SK-N-SH (cell line): ENCODE measurements at regions not wholly inside any gene's neighbourhood (a gene's known extent, or its start where the extent isn't known, plus 50 kb on each side); places are given as distances from the start of the nearest gene placed in this dataset.

Experiments used
- CTCF ChIA-PET: fragments of 300-600, 350-600 bp; formaldehyde crosslinking; extraction: SDS; loops from one replicate; lab custom pipeline; 2021; lab: Yijun Ruan, JAX
- POLR2A ChIA-PET: fragments of 350-600 bp; sonication (Branson Sonifier 250); formaldehyde crosslinking; extraction: SDS; loops from one replicate; lab custom pipeline; 2020; ENCODE audit warnings: antibody characterized with exemption, inconsistent platforms; lab: Yijun Ruan, JAX
- DNase-seq: peaks from one replicate; pipeline ENCODE4 v3.0.0; 2012
- H2AFZ ChIP-seq: fragments of 200-600 bp; sonication (generic); 2 replicates; pipeline ENCODE4 v1.8.1; 2016; ENCODE audit warnings: antibody characterized with exemption, mild to moderate bottlenecking, low read depth
- H3F3A ChIP-seq: fragments of 200-600 bp; sonication (generic); replicated peaks from 2 replicates; pipeline ENCODE3; 2016; ENCODE audit warnings: antibody characterized with exemption, mild to moderate bottlenecking; ENCODE audit not compliant: insufficient read depth
- H3K27ac ChIP-seq, 2 experiments: fragments of 200-500 bp in 1 of 2; fragments of 200-600 bp in 1 of 2; sonication (Bioruptor generic) in 1 of 2; sonication (generic), shearing (Covaris generic) in 1 of 2; 2 replicates each; pipeline versions ENCODE4 v1.5.1 to v1.6.1; 2014 to 2016; ENCODE audit warnings: low read depth in 2 of 2, inconsistent platforms in 1 of 2, low read length in 1 of 2, mild to moderate bottlenecking in 1 of 2, mixed read lengths in 1 of 2
- H3K27me3 ChIP-seq: fragments of 200-600 bp; sonication (generic), shearing (Covaris generic); 2 replicates; pipeline ENCODE4 v1.6.1; 2016; ENCODE audit warnings: mixed run types; ENCODE audit not compliant: insufficient read depth
- H3K36me3 ChIP-seq, 2 experiments: fragments of 200-500 bp in 1 of 2; fragments of 200-600 bp in 1 of 2; sonication (Bioruptor generic) in 1 of 2; sonication (generic) in 1 of 2; replicated peaks in 1 of 2; 2 replicates each; pipeline versions ENCODE3 to v1.5.1; 2014 to 2016; ENCODE audit warnings: low read length in 1 of 2, mild to moderate bottlenecking in 1 of 2; ENCODE audit not compliant: insufficient read depth in 2 of 2, control insufficient read depth in 1 of 2
- H3K4me1 ChIP-seq, 2 experiments: fragments of 200-500 bp in 1 of 2; fragments of 200-600 bp in 1 of 2; sonication (Bioruptor generic) in 1 of 2; sonication (generic), shearing (Covaris generic) in 1 of 2; 2 replicates each; pipeline versions ENCODE4 v1.5.1 to v1.6.1; 2014 to 2016; ENCODE audit warnings: low read depth in 1 of 2, low read length in 1 of 2, mixed run types in 1 of 2; ENCODE audit not compliant: insufficient read depth in 2 of 2, control insufficient read depth in 1 of 2
- H3K4me2 ChIP-seq: fragments of 200-600 bp; sonication (generic), shearing (Covaris generic); 2 replicates; pipeline ENCODE4 v1.6.1; 2017; ENCODE audit warnings: mixed run types
- H3K4me3 ChIP-seq, 2 experiments: fragments of 200-500 bp in 1 of 2; fragments of 200-600 bp in 1 of 2; sonication (Bioruptor generic) in 1 of 2; sonication (generic), shearing (Covaris generic) in 1 of 2; 2 replicates each; pipeline versions ENCODE4 v1.5.1 to v1.8.1; 2014 to 2016; ENCODE audit warnings: low read depth in 2 of 2, inconsistent platforms in 1 of 2, low read length in 1 of 2, mild to moderate bottlenecking in 1 of 2, mixed read lengths in 1 of 2, moderate library complexity in 1 of 2
- H3K79me2 ChIP-seq: fragments of 200-600 bp; sonication (generic); 2 replicates; pipeline ENCODE4 v1.8.1; 2017; ENCODE audit warnings: mild to moderate bottlenecking; ENCODE audit not compliant: insufficient read depth
- H3K9ac ChIP-seq: fragments of 200-600 bp; sonication (generic); 2 replicates; pipeline ENCODE4 v1.6.1; 2017; ENCODE audit warnings: mixed run types
- H3K9me2 ChIP-seq: fragments of 200-600 bp; sonication (generic); 2 replicates; pipeline ENCODE4 v1.6.1; 2017; ENCODE audit warnings: mixed run types
- H3K9me3 ChIP-seq: fragments of 200-600 bp; sonication (generic); 2 replicates; pipeline ENCODE4 v1.6.1; 2017; ENCODE audit warnings: mixed run types, mild to moderate bottlenecking, moderate library complexity
- H4K20me1 ChIP-seq: fragments of 200-600 bp; sonication (generic); 2 replicates; pipeline ENCODE4 v1.6.1; 2017; ENCODE audit warnings: mild to moderate bottlenecking, mixed run types; ENCODE audit not compliant: insufficient read depth
- CHD2 ChIP-seq: fragments of 150-350 bp; IDR thresholded peaks from 2 replicates; pipeline ENCODE4 v1.6.1; 2018; ENCODE audit warnings: low read length; ENCODE audit not compliant: partially characterized antibody
- EP300 ChIP-seq, 2 experiments: IDR thresholded peaks; 2 replicates each; pipeline versions ENCODE4 v1.4.0 to v1.6.1; 2012; ENCODE audit warnings: borderline replicate concordance in 1 of 2, low read depth in 1 of 2, low read length in 1 of 2
- FOXJ3 ChIP-seq: sonication (generic); formaldehyde crosslinking; IDR thresholded peaks from 2 replicates; pipeline ENCODE4 v1.5.1; 2020; ENCODE audit warnings: mild to moderate bottlenecking, missing genetic modification reagents
- GATA2 ChIP-seq: sonication (generic); formaldehyde crosslinking; IDR thresholded peaks from 2 replicates; pipeline ENCODE4 v1.5.0; 2020; ENCODE audit warnings: mild to moderate bottlenecking, missing genetic modification reagents
- JUND ChIP-seq: IDR thresholded peaks from 2 replicates; pipeline ENCODE4 v1.4.0; 2012
- MEF2A ChIP-seq: IDR thresholded peaks from 2 replicates; pipeline ENCODE4 v1.4.0; 2012; ENCODE audit warnings: low read depth, borderline replicate concordance
- NRF1 ChIP-seq: IDR thresholded peaks from 2 replicates; pipeline ENCODE4 v1.6.1; 2012; ENCODE audit warnings: low read depth, mild to moderate bottlenecking, low read length
- POLR2AphosphoS5 ChIP-seq: IDR thresholded peaks from 2 replicates; pipeline ENCODE4 v1.6.1; 2012; ENCODE audit warnings: low read depth, low read length
- RAD21 ChIP-seq: IDR thresholded peaks from 2 replicates; pipeline ENCODE4 v1.6.1; 2012; ENCODE audit warnings: mild to moderate bottlenecking, low read length
- RCOR1 ChIP-seq: fragments of 150-350 bp; IDR thresholded peaks from 2 replicates; pipeline ENCODE4 v1.6.1; 2017; ENCODE audit warnings: antibody characterized with exemption, low read length
- RFX5 ChIP-seq: IDR thresholded peaks from 2 replicates; pipeline ENCODE4 v1.6.1; 2012; ENCODE audit warnings: mild to moderate bottlenecking, improper control_type of control experiment, low read length
- SIN3A ChIP-seq: IDR thresholded peaks from 2 replicates; pipeline ENCODE4 v1.6.1; 2012; ENCODE audit warnings: low read depth, mild to moderate bottlenecking, low read length, moderate library complexity, borderline replicate concordance
- TAF1 ChIP-seq: IDR thresholded peaks from 2 replicates; pipeline ENCODE4 v1.6.1; 2012; ENCODE audit warnings: low read depth, mild to moderate bottlenecking, low read length, moderate library complexity, borderline replicate concordance
- TCF12 ChIP-seq: IDR thresholded peaks from 2 replicates; pipeline ENCODE4 v1.4.0; 2012
- TEAD4 ChIP-seq: IDR thresholded peaks from 2 replicates; pipeline ENCODE4 v1.4.0; 2012; ENCODE audit warnings: mild to moderate bottlenecking, borderline replicate concordance; ENCODE audit not compliant: insufficient read depth
- YY1 ChIP-seq: IDR thresholded peaks from 2 replicates; pipeline ENCODE4 v1.4.0; 2012; ENCODE audit warnings: low read depth, mild to moderate bottlenecking
- WGBS: methylation state at CpG from one replicate; pipeline ENCODE4 v1.1.6; 2017; ENCODE audit warnings: low lambda C conversion rate; 5-methylcytosine and 5-hydroxymethylcytosine counted together
- TF ChIP-seq, protein P1 (sequence below): IDR thresholded peaks from 2 replicates; pipeline ENCODE4; 2012
- TF ChIP-seq, protein P2 (sequence below): IDR thresholded peaks from 2 replicates; pipeline ENCODE4 v1.4.0; 2012; ENCODE audit warnings: low read depth
- TF ChIP-seq, protein P3 (sequence below): fragments of 150-350 bp; IDR thresholded peaks from 2 replicates; pipeline ENCODE4 v1.6.1; 2016; ENCODE audit warnings: mild to moderate bottlenecking, low read depth, low read length
- TF ChIP-seq, protein P4 (sequence below): IDR thresholded peaks from 2 replicates; pipeline ENCODE4 v1.4.0; 2012; ENCODE audit warnings: low read depth, borderline replicate concordance
- TF ChIP-seq, protein P5 (sequence below): IDR thresholded peaks from 2 replicates; pipeline ENCODE4 v1.6.1; 2012; ENCODE audit warnings: mild to moderate bottlenecking, low read depth, low read length, moderate library complexity

DNA sequence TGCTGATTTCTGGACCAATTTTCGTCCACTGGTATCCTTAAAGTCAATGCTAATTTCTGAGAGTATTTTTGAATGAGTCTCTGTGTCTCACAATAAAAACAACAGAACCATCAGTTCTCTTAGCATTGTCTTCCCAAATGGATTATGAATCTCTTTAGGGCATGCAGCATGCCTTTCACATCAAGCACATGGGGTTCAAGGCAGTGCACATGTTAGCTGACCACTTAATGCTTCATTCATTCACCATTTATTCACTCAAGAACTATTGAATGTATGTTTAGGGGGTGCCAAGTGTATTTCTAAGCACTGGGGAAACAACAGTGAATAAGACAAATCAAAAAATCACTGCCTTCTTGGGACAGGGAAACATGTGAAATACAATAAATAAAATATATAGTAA is 126.7 kb upstream of the SLC44A3 start:
- no peak for DNase-seq
- no peak overlapping the region for H3K9ac ChIP-seq
- no peak overlapping the region for H3K4me3 ChIP-seq
- POLR2A ChIA-PET = no interaction called here
- TF ChIP-seq TAF1 (no peak), TEAD4 (no peak), SIN3A (no peak), JUND (no peak), RAD21 (no peak), YY1 (no peak), GATA2 (CRISPR knock-in tag) (no peak), EP300 (IDR thresholded peaks at IDR 0.05; ENCODE audit: borderline replicate concordance in 1 of 2, low read depth in 1 of 2, low read length in 1 of 2) (no peak), POLR2AphosphoS5 (no peak), MEF2A (no peak)
- TF ChIP-seq, protein P1, sequence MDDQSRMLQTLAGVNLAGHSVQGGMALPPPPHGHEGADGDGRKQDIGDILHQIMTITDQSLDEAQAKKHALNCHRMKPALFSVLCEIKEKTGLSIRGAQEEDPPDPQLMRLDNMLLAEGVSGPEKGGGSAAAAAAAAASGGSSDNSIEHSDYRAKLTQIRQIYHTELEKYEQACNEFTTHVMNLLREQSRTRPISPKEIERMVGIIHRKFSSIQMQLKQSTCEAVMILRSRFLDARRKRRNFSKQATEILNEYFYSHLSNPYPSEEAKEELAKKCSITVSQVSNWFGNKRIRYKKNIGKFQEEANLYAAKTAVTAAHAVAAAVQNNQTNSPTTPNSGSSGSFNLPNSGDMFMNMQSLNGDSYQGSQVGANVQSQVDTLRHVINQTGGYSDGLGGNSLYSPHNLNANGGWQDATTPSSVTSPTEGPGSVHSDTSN = no peak
- TF ChIP-seq, protein P2, sequence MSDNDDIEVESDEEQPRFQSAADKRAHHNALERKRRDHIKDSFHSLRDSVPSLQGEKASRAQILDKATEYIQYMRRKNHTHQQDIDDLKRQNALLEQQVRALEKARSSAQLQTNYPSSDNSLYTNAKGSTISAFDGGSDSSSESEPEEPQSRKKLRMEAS = no peak
- TF ChIP-seq, protein P3, sequence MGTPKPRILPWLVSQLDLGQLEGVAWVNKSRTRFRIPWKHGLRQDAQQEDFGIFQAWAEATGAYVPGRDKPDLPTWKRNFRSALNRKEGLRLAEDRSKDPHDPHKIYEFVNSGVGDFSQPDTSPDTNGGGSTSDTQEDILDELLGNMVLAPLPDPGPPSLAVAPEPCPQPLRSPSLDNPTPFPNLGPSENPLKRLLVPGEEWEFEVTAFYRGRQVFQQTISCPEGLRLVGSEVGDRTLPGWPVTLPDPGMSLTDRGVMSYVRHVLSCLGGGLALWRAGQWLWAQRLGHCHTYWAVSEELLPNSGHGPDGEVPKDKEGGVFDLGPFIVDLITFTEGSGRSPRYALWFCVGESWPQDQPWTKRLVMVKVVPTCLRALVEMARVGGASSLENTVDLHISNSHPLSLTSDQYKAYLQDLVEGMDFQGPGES = no peak
- H3K36me3 ChIP-seq = no peaks in the 10 kb centered on the region
- CTCF ChIA-PET = no interaction called here
- no peak overlapping the region for H3K4me2 ChIP-seq
- H3K9me3 ChIP-seq = no peaks in the 10 kb centered on the region
- H3K9me2 ChIP-seq = no peaks in the 10 kb centered on the region
- H3F3A ChIP-seq = peaks cover 7% of the 10 kb centered on the region
- H3K27ac ChIP-seq = no peak overlapping the region
- WGBS = 94% methylated on average over 1 of the region's 1 CpG
- no peaks in the 10 kb centered on the region for H3K27me3 ChIP-seq
- H4K20me1 ChIP-seq = no peaks in the 10 kb centered on the region
- no peak overlapping the region for H2AFZ ChIP-seq
- peaks cover 0 to 1% of the 10 kb centered on the region in 2 experiments; a peak in 3 of 4 replicates for H3K4me1 ChIP-seq
- H3K79me2 ChIP-seq = no peaks in the 10 kb centered on the region

DNA sequence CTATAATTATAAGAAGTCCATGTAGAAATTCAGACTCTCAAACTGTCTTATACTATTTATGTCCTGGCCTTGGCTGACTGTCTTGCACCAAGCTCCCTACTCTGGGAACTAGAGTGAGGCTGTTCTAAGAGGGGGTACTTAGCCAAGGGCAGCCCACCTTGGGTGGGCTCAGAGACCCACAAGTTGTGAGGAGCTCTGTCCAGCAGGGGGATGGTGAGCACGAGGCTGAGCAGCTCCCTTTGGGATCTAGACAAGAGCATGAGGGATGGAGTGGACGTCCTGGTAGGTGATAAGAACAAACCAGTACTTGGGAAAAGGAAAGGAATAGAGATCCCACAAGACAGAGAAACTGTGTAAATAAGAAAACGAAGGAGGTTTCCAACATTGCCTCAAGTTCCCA is 127.1 kb upstream of the SLC44A3 start:
- no peak overlapping the region for H3K4me2 ChIP-seq
- no peak for TF ChIP-seq POLR2AphosphoS5
- no peak for TF ChIP-seq RCOR1
- TF ChIP-seq TCF12 = no peak
- TF ChIP-seq YY1 = no peak
- TF ChIP-seq, protein P4, sequence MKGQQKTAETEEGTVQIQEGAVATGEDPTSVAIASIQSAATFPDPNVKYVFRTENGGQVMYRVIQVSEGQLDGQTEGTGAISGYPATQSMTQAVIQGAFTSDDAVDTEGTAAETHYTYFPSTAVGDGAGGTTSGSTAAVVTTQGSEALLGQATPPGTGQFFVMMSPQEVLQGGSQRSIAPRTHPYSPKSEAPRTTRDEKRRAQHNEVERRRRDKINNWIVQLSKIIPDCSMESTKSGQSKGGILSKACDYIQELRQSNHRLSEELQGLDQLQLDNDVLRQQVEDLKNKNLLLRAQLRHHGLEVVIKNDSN = no peak
- no peak for TF ChIP-seq RFX5
- TF ChIP-seq, protein P5, sequence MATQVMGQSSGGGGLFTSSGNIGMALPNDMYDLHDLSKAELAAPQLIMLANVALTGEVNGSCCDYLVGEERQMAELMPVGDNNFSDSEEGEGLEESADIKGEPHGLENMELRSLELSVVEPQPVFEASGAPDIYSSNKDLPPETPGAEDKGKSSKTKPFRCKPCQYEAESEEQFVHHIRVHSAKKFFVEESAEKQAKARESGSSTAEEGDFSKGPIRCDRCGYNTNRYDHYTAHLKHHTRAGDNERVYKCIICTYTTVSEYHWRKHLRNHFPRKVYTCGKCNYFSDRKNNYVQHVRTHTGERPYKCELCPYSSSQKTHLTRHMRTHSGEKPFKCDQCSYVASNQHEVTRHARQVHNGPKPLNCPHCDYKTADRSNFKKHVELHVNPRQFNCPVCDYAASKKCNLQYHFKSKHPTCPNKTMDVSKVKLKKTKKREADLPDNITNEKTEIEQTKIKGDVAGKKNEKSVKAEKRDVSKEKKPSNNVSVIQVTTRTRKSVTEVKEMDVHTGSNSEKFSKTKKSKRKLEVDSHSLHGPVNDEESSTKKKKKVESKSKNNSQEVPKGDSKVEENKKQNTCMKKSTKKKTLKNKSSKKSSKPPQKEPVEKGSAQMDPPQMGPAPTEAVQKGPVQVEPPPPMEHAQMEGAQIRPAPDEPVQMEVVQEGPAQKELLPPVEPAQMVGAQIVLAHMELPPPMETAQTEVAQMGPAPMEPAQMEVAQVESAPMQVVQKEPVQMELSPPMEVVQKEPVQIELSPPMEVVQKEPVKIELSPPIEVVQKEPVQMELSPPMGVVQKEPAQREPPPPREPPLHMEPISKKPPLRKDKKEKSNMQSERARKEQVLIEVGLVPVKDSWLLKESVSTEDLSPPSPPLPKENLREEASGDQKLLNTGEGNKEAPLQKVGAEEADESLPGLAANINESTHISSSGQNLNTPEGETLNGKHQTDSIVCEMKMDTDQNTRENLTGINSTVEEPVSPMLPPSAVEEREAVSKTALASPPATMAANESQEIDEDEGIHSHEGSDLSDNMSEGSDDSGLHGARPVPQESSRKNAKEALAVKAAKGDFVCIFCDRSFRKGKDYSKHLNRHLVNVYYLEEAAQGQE = no peak
- TF ChIP-seq, protein P2 = no peak
- no peak for TF ChIP-seq NRF1
- no peak for TF ChIP-seq FOXJ3 (CRISPR knock-in tag)
- TF ChIP-seq CHD2 = no peak
- TF ChIP-seq, protein P3 = no peak
- TF ChIP-seq, all 33 proteins: peak for 0
- Histone ChIP-seq H3K9me2 (no peaks in the 10 kb centered on the region), H3K9ac (no peak overlapping the region), H3K9me3 (no peaks in the 10 kb centered on the region), H2AFZ (no peak overlapping the region), H3K4me1 (no peaks in the 10 kb centered on the region; a peak in 1 of 4 replicates), H3K27me3 (no peaks in the 10 kb centered on the region), H3K36me3 (no peaks in the 10 kb centered on the region), H3K79me2 (no peaks in the 10 kb centered on the region), H3K27ac (no peak overlapping the region), H3K4me3 (no peak overlapping the region), H4K20me1 (no peaks in the 10 kb centered on the region), H3F3A (peaks cover 3% of the 10 kb centered on the region)
- ChIA-PET POLR2A (no interaction called here), CTCF (no interaction called here)
- no peak for DNase-seq
- 60% methylated on average over 3 of the region's 3 CpGs for WGBS
